Heart left ventricle (tissue), 16 donors: ENCODE measurements at regions not wholly inside any gene's neighbourhood (a gene's known extent, or its start where the extent isn't known, plus 50 kb on each side); places are given as distances from the start of the nearest gene placed in this dataset.

ENCODE experiments used
- ATAC-seq, 4 donors: fragments of 200-7000 bp; cut with Tn5 transposase; one replicate each; pipeline ENCODE4 v1.9.1; 2020 to 2022; ENCODE audit warnings: moderate library complexity in 4 of 4, mild to moderate bottlenecking in 3 of 4, moderate number of reproducible peaks in 1 of 4
- DNase-seq, 5 donors: peaks; one replicate each; pipeline ENCODE4 v3.0.0-alpha.2; 2020
- H3K27ac ChIP-seq, 12 donors: fragments of 200-600 bp; sonication (generic) in 4 of 12; one replicate each; pipeline versions ENCODE4 v1.5.0 to v1.8.0; 2016 to 2022; ENCODE audit warnings: mild to moderate bottlenecking in 2 of 12
- H3K27me3 ChIP-seq, 9 donors: fragments of 200-600 bp; sonication (generic) in 2 of 9; one replicate each; pipeline versions ENCODE4 v1.5.1 to v1.8.0; 2016 to 2022; ENCODE audit warnings: mild to moderate bottlenecking in 3 of 9
- H3K36me3 ChIP-seq, 9 donors: fragments of 200-600 bp; sonication (generic) in 2 of 9; one replicate each; pipeline versions ENCODE4 v1.5.0 to v1.8.0; 2018 to 2022; ENCODE audit warnings: mild to moderate bottlenecking in 2 of 9
- H3K4me1 ChIP-seq, 12 donors: fragments of 200-600 bp; sonication (generic) in 4 of 12; one replicate each; pipeline versions ENCODE4 v1.5.0 to v1.8.0; 2016 to 2022; ENCODE audit warnings: mild to moderate bottlenecking in 3 of 12
- H3K4me3 ChIP-seq, 12 donors: fragments of 200-600 bp; sonication (generic) in 4 of 12; one replicate each; pipeline versions ENCODE4 v1.5.0 to v1.8.0; 2017 to 2022; ENCODE audit warnings: mild to moderate bottlenecking in 9 of 12, moderate library complexity in 4 of 12
- H3K9me3 ChIP-seq, 12 donors: fragments of 200-600 bp; sonication (generic) in 4 of 12; one replicate each; pipeline versions ENCODE4 v1.5.0 to v1.8.0; 2016 to 2022; ENCODE audit warnings: mild to moderate bottlenecking in 1 of 12
- CTCF ChIP-seq, 12 donors: fragments of 200-600 bp; sonication (generic) in 4 of 12; IDR thresholded peaks; one replicate each; pipeline versions ENCODE4 v1.5.0 to v1.8.0; 2018 to 2022; ENCODE audit warnings: antibody characterized with exemption in 12 of 12, mild to moderate bottlenecking in 5 of 12
- POLR2A ChIP-seq, 2 donors: fragments of 450-650 bp; IDR thresholded peaks; one replicate each; pipeline ENCODE4 v1.6.1; 2017; ENCODE audit warnings: antibody characterized with exemption in 2 of 2, mild to moderate bottlenecking in 2 of 2, moderate library complexity in 2 of 2
- WGBS, 4 donors: extraction: QIAGEN DNeasy Blood & Tissue Kit in 2 of 4; methylation state at CpG; one replicate each; pipeline versions ENCODE4 v1.1.5 to v1.1.7; 2013 to 2018; 5-methylcytosine and 5-hydroxymethylcytosine counted together
- intact Hi-C, 10 donors: fragments of 100-400 bp; cut with DNase I; formaldehyde crosslinking; loops; one replicate each; pipeline versions ENCODE4 v1.11.1 to v1.14.2; 2022
- donor health status: ischemic (EF 13 %, LVEDD 7.1; RV severe dilation, severe dysfunction).
- donor health status: healthy with polysubstance abuse.
- donor health status: DM: no; HTN: yes; CAD: no.
- donor health status: DM: no; HTN: no; CAD: no.
- donor health status: ischemic (EF 25% LVEDD 6.9; RV normal size, moderate dysfunction).
- donor health status: ischemic (EF 25% LVEDD 5.7; RV mildly dilated, moderate dysfunction).
- donor health status: healthy.
- donor health status: DM: yes; HTN: yes; CAD: no.
- donor health status: ischemic (EF 35%, LVEDD 5.7; RV mildly dilated, moderate dysfunction).
- donor health status: nonischemic (EF 11% LVEDD 7.7; RV severe dilation, severe dysfunction).
- donor health status: DM: yes; HTN: yes; CAD: no.
- donor health status: PGD.
- donor health status: ischemic (EF 29% LVEDD 5.4; RV normal size, mild dysfunction).
- donor health status: nonischemic (EF 23%, LVEDD 6.1; RV moderate dilation, normal function).

- Histone ChIP-seq H3K4me3 (no peak overlapping the region), H3K36me3 (no peaks in the 10 kb centered on the region), H3K9me3 (peaks cover 0 to 4% (median 0%) of the 10 kb centered on the region in 12 donors), H3K27ac (no peak overlapping the region), H3K4me1 (no peaks in the 10 kb centered on the region), H3K27me3 (peaks cover 0 to 4% (median 0%) of the 10 kb centered on the region in 9 donors)
- TF ChIP-seq CTCF (IDR thresholded peaks at IDR 0.05) (no peak), POLR2A (IDR thresholded peaks at IDR 0.05) (no peak)
- DNase-seq (no peak), ATAC-seq (no peak)
- WGBS, 4 donors = 65 to 82% (median 76%) methylated on average over 1 of the region's 1 CpG
- intact Hi-C loops = no loop called here
These were observed 258.9 kb upstream of the LRIG3 start for GRCh38 chr12:59179231-59179630.

- H3K27me3 ChIP-seq = no peaks in the 10 kb centered on the region
- H3K4me3 ChIP-seq = no peak overlapping the region
- ATAC-seq (no peak), DNase-seq (no peak)
- no peak overlapping the region for H3K27ac ChIP-seq
- H3K36me3 ChIP-seq = no peaks in the 10 kb centered on the region
- H3K9me3 ChIP-seq = peaks cover 0 to 4% (median 0%) of the 10 kb centered on the region in 12 donors
- no peaks in the 10 kb centered on the region for H3K4me1 ChIP-seq
- no peak for TF ChIP-seq CTCF (IDR thresholded peaks at IDR 0.05)
- TF ChIP-seq POLR2A (IDR thresholded peaks at IDR 0.05) = no peak
- intact Hi-C loops = no loop called here
- WGBS, 4 donors = 67 to 80% (median 78%) methylated on average over 4 of the region's 4 CpGs
These were observed 253.4 kb upstream of the LRIG3 start for GRCh38 chr12:59173695-59174094.

GRCh38 chr12:59168647-59169046 lies 248.3 kb upstream of the LRIG3 start:
- Histone ChIP-seq H3K4me1 (no peaks in the 10 kb centered on the region), H3K36me3 (no peaks in the 10 kb centered on the region), H3K27ac (no peak overlapping the region), H3K4me3 (no peak overlapping the region), H3K27me3 (no peaks in the 10 kb centered on the region), H3K9me3 (no peaks in the 10 kb centered on the region)
- DNase-seq (no peak), ATAC-seq (no peak)
- TF ChIP-seq POLR2A (IDR thresholded peaks at IDR 0.05) (no peak), CTCF (IDR thresholded peaks at IDR 0.05) (no peak)
- intact Hi-C loops = loop anchor here in 3 of 10 donors (5.0 to 10.0 kb wide), 2 partner anchors 821 to 1184 kb away; no protein-coding TSS in a partner anchor
- 48 to 53% (median 51%) methylated on average over 2 of the region's 2 CpGs for WGBS, 4 donors

GRCh38 chr12:59166457-59166856 lies 246.2 kb upstream of the LRIG3 start:
- Histone ChIP-seq H3K4me1 (no peaks in the 10 kb centered on the region), H3K27ac (no peak overlapping the region), H3K4me3 (no peak overlapping the region), H3K36me3 (no peaks in the 10 kb centered on the region), H3K9me3 (no peaks in the 10 kb centered on the region), H3K27me3 (no peaks in the 10 kb centered on the region)
- WGBS, 4 donors = 35 to 57% (median 38%) methylated on average over 1 of the region's 1 CpG
- intact Hi-C loops = loop anchor here in 3 of 10 donors (5.0 to 10.0 kb wide), 2 partner anchors 819 to 1182 kb away; no protein-coding TSS in a partner anchor
- DNase-seq (no peak), ATAC-seq (no peak)
- TF ChIP-seq POLR2A (IDR thresholded peaks at IDR 0.05) = no peak
- no peak for TF ChIP-seq CTCF (IDR thresholded peaks at IDR 0.05)
